M059J (cell line): ENCODE measurements at regions not wholly inside any gene's neighbourhood (a gene's known extent, or its start where the extent isn't known, plus 50 kb on each side); places are given as distances from the start of the nearest gene placed in this dataset.
"Not testable (repeated sequence)": the region's sequence is repeated elsewhere in the genome, so short reads cannot be mapped to it uniquely, and the experiment has no call there.

Experiments
- DNase-seq: peaks from one replicate; pipeline ENCODE4 v3.0.0-alpha.2; 2012; ENCODE audit warnings: low read depth

- DNase-seq, result no peak
These were observed 50.3 kb upstream of the KYNU start for GRCh38 chr2:142827170-142827569.

DNA sequence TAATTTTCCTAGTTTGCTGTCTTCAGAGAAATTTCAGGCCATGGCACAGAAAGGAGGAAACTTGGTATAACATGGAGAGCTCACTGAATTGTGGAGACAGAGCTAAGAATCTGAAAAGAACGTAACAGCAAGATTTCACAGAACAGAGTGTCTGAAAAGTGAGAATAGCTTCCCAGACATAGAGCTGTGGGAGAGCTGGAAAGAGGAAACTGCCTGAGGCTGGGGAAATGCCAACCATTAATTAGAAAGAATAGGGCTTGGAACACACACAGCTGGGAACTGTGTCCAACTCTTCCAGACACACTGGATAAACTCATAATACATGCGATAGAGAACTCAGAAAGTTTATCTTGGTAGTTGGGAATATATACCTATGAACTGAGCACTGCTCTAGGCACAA is 51.6 kb upstream of the KYNU start:
- DNase-seq, result peak; percentile 71

DNA sequence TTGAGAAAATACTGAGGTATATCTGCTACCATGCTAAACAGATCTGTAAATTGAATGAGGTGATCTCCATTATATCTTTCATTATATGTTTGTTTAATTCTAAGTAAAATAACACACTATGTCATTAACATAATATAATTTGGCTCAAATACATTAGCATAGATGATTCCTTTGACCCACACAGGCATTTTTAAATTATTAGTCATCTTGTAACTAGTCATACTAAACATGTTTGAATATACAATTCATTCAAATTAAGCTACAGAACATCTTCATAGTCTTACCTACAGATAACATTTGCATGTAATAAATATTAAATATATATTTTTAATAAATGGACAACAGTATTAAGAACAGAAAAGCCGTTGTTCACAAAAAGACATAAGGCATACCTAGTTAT is 52.7 kb upstream of the KYNU start:
- DNase-seq, result peak; percentile 34

- DNase-seq, result no peak
These were observed 55.3 kb upstream of the KYNU start for GRCh38 chr2:142822190-142822589.

GRCh38 chr2:142819411-142819810 is 58.1 kb upstream of the KYNU start:
- DNase-seq, result no peak

DNA sequence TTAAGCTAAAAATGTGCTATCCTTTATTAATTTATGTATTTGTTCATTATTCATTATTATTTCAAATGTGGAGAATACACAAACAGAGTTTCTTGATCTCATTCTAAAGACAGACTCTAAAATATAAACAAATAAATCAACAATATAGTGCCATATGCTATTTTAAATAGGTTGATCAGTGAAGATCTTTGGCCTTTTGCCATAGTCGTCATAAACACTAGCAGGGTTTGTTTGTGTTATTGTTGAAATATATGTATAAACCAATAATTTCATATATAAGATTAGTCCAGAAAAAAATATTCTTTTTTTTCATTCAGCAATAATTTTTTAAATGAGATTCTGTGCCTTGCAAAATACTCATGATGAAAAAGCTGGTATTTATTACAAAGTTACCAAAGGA is 62.1 kb upstream of the KYNU start:
- DNase-seq, result no peak

DNA sequence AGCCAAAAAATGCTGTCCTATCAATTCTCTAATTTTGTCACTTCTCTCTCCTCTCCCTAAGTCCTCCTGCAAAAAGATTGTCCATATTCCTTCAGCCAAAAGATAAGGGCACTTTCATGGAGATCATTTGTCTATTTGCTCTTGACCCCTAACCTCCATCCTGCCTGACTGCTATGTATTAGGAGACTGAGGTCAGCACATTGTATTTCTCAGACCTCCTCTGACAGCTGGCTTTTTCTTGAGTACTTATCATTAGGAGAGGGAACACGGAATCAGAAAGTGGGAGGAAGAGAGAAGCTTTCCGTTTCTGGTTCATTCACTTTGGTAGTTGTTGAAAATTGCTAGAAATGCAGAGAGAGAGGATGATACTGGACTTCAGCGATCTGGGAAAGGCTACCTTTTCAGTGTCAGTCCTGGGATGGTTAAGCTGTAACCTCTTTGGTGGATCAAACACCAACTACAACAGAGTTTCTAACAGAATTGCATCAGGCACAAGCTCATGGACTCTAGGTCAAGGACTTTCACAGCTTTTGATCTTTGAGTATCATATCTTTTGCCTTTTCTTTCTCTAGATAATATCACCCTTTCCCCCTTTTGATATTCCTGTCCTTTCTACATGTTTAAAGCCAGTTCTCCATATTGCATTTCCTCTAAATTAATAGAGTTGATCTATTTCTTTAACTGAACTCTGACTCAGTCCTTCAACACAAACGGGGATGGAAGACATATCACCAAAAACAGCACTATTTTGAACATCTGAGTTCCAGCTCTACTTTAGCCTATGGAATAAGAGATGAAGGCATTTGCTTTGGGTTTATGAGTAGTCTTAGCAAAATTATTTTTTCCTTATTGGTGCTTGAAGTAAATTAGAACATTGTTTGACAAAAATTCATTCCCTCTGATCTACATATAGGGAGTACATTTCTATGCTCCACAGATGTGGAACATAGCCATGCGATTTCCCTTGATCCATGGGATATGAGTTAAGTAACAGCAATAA is 63.3 kb upstream of the KYNU start:
- no peak for DNase-seq

DNA sequence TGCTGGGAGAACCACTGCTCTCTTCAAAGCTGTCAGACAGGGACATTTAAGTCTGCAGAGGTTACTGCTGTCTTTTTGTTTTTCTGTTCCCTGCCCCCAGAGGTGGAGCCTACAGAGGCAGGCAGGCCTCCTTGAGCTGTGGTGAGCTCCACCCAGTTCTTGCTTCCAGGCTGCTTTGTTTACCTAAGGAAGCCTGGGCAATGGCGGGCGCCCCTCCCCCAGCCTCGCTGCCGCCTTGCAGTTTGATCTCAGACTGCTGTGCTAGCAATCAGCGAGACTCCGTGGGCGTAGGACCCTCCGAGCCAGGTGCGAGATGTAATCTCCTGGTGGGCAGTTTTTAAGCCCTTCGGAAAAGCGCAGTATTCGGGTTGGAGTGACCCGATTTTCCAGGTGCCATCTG is 65.8 kb upstream of the KYNU start:
- not testable (repeated sequence) for DNase-seq

- DNase-seq, result no peak
These were observed 72.2 kb upstream of the KYNU start for GRCh38 chr2:142805244-142805643.

GRCh38 chr2:142803158-142803557 is 74.3 kb upstream of the KYNU start:
- DNase-seq, result no peak

GRCh38 chr2:142796588-142796987 is 80.9 kb upstream of the KYNU start:
- no peak for DNase-seq

GRCh38 chr2:142796161-142796560 is 81.3 kb upstream of the KYNU start:
- DNase-seq, result peak; percentile 26

- no peak for DNase-seq
These were observed 82.6 kb upstream of the KYNU start for GRCh38 chr2:142794850-142795249.

DNA sequence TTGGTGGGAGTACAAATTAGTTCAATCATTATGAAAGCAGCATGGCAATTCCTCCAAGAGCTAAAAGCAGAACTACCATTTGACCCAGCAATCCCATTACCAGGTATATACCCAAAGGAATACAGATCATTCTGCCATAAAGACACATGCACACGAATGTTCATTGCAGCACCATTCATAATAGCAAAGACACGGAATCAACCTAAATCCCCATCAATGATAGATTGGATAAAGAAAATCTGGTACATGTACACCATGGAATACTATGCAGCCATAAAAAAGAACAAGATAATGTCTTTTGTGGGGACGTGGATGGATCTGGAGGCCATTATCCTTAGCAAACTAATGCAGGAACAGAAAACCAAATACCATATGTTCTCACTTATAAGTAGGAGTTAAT is 85.1 kb upstream of the KYNU start:
- not testable (repeated sequence) for DNase-seq

DNA sequence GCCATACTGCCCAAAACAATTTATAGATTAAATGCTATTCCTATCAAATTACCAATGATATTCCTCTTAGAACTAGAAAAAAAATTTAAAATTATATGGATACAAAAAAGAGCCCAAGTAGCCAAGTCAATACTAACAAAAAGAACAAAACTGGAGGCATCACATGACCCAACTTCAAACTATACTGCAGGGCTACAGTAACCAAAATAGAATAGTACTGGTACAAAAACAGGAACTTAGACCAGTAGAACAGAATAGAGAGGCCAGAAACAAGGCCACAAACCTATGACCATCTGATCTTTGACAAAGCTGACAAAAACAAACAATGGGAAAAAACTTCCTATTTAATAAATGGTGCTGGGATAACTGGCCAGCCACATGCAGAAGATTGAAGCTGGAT is 86.1 kb upstream of the KYNU start:
- no peak for DNase-seq

DNA sequence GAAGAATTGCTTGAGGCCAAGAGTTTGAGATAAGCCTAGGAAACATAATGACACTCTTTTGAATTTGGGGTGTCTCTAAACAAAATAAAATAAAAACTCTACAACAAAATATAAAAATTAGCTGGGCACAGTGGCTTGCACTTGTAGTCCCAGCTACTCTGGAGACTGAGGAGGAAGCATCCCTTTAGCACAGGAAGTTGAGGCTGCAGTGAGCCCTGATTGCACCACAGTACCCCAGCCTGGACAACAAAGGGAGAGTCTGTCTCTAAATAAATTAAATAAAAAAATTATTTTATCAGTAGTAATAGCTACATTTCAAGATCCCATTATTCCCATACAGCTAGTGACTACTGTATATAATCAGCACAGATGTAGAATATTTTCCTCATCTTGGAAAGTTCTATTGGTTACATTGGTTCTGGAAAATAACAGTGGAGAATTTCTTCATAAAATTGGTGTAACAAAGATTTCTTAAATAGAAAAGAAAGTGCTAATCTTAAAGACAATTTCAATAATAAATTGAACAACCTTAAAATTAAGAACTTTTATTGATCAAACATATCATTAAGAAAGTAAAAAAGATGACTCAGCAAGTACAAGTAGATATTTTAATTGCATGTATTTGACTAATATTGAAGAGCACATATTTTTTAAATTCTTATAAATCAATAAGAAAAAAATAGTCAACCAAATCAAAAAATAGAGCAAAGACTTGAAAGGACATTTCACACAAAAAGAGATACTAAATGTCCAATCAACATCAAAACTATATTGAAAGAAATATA is 90.4 kb upstream of the KYNU start:
- DNase-seq, result no peak

GRCh38 chr2:142782942-142783443 is 94.5 kb upstream of the KYNU start:
- DNase-seq, result no peak

GRCh38 chr2:142781146-142781545 is 96.3 kb upstream of the KYNU start:
- no peak for DNase-seq

DNA sequence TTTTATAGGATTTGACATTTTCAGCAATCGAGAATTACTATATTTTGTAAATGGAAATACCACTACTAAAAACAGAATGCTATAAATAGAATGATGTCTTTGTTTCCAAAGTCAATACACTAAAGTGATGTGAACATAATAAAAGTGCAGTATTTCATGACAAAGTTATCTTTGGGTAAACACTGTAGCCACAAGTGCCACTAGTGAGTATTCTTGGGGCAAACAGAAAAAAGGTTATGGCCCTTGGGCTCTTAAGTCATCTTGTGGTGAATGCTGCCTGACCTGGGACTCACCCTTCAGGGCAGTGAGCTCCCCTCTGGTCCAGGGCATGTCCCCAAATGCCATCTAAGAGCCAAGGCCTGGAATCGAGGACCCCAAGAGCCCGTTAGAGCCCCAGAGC is 99.2 kb upstream of the KYNU start:
- DNase-seq, result peak; percentile 55

GRCh38 chr2:142777742-142778141 is 99.7 kb upstream of the KYNU start:
- no peak for DNase-seq

GRCh38 chr2:142769761-142770160 is 107.7 kb upstream of the KYNU start:
- no peak for DNase-seq

- no peak for DNase-seq
These were observed 109.6 kb upstream of the KYNU start for GRCh38 chr2:142767847-142768246.

- no peak for DNase-seq
These were observed 118.5 kb upstream of the KYNU start for GRCh38 chr2:142758973-142759372.
